Right cardiac atrium (tissue), 5 donors: ENCODE measurements at regions not wholly inside any gene's neighbourhood (a gene's known extent, or its start where the extent isn't known, plus 50 kb on each side); places are given as distances from the start of the nearest gene placed in this dataset.
"Not testable (repeated sequence)": the region's sequence is repeated elsewhere in the genome, so short reads cannot be mapped to it uniquely, and the experiment has no call there.

Source experiments
- ATAC-seq, 2 donors: fragments of 200-7000 bp; cut with Tn5 transposase; one replicate each; pipeline versions ENCODE4 v1.8.0 to v1.9.1; 2020; ENCODE audit warnings: moderate library complexity in 2 of 2, mild to moderate bottlenecking in 1 of 2
- DNase-seq, 3 donors: peaks; one replicate each; pipeline ENCODE4 v3.0.0-alpha.2; 2020
- H3K27ac ChIP-seq: one replicate; pipeline ENCODE4 v1.5.1; 2013; ENCODE audit warnings: mild to moderate bottlenecking, low read length, control low read depth, moderate library complexity
- H3K27me3 ChIP-seq: one replicate; pipeline ENCODE4 v1.6.1; 2013; ENCODE audit not compliant: control insufficient read depth, insufficient read depth
- H3K4me1 ChIP-seq: one replicate; pipeline ENCODE4 v1.6.1; 2013; ENCODE audit warnings: low read length; ENCODE audit not compliant: control insufficient read depth, insufficient read depth
- H3K4me3 ChIP-seq: one replicate; pipeline ENCODE4 v1.5.1; 2013; ENCODE audit warnings: low read length, control low read depth
- H3K9me3 ChIP-seq: one replicate; pipeline ENCODE4 v1.6.1; 2013; ENCODE audit warnings: low read length; ENCODE audit not compliant: control insufficient read depth
- WGBS: extraction: QIAGEN DNeasy Blood & Tissue Kit; methylation state at CpG from one replicate; pipeline ENCODE4 v1.1.7; 2013; 5-methylcytosine and 5-hydroxymethylcytosine counted together
- intact Hi-C, 4 donors: fragments of 100-400 bp; cut with DNase I; formaldehyde crosslinking; loops; one replicate each; pipeline versions ENCODE4 v1.11.0 to v1.14.0; 2022 to 2023
- donor health status: healthy with polysubstance abuse.
- donor health status: DM: no; HTN: yes; CAD: no.
- donor health status: DM: no; HTN: no; CAD: no.
- donor health status: DM: no; HTN: yes; CAD: no; lungs with severe emphysema.
- donor health status: DM: yes; HTN: yes; CAD: no.

DNA sequence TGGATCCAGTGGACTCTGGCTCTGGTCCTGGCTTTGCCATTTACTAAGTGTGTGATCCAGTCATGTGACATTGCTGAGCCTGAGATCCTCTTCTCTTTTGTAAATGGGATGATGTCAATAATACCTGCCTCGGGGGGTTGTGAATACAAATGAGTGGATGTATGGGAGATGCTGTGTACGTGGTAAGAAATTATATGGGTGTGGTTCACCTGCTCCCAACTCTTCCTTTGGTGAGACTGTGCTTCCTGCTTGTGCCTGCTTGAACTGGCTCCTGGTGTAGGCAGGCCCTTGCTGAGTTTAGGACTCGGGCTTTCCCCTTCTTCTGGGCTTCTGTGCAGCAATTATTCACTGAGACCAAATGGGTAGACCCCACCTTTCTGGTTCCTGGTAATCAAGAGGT lies 189.5 kb upstream of the FRMD6 start:
- intact Hi-C loops = no loop called here

GRCh38 chr14:51462706-51463105 lies 189.0 kb upstream of the FRMD6 start:
- Histone ChIP-seq H3K27ac (no peak overlapping the region), H3K4me1 (peaks cover 2% of the 10 kb centered on the region), H3K4me3 (no peak overlapping the region), H3K9me3 (no peaks in the 10 kb centered on the region), H3K27me3 (no peaks in the 10 kb centered on the region)
- intact Hi-C loops = no loop called here
- DNase-seq (no peak), ATAC-seq (no peak)

More for the DNA sequence above, 189.5 kb upstream of the FRMD6 start:
- peaks cover 2% of the 10 kb centered on the region for H3K4me1 ChIP-seq
- H3K27me3 ChIP-seq = no peaks in the 10 kb centered on the region
- no peak overlapping the region for H3K27ac ChIP-seq
- ATAC-seq (no peak), DNase-seq (no peak)
- H3K4me3 ChIP-seq = no peak overlapping the region
- H3K9me3 ChIP-seq = no peaks in the 10 kb centered on the region
- WGBS = 82% methylated on average over 3 of the region's 3 CpGs

- H3K9me3 ChIP-seq = no peaks in the 10 kb centered on the region
- H3K4me1 ChIP-seq = peaks cover 2% of the 10 kb centered on the region
- WGBS = 81% methylated on average over 1 of the region's 1 CpG
- ATAC-seq (no peak), DNase-seq (no peak)
- H3K4me3 ChIP-seq = no peak overlapping the region
- intact Hi-C loops = no loop called here
- H3K27me3 ChIP-seq = no peaks in the 10 kb centered on the region
- H3K27ac ChIP-seq = no peak overlapping the region
Measured at GRCh38 chr14:51463461-51463860, 188.2 kb upstream of the FRMD6 start.

GRCh38 chr14:51464411-51464810 lies 187.3 kb upstream of the FRMD6 start:
- no peak for DNase-seq
- 92% methylated on average over 6 of the region's 6 CpGs for WGBS
- intact Hi-C loops = no loop called here
- no peak overlapping the region for H3K27ac ChIP-seq
- H3K4me3 ChIP-seq = no peak overlapping the region
- ATAC-seq = no peak
- peaks cover 2% of the 10 kb centered on the region for H3K4me1 ChIP-seq
- H3K9me3 ChIP-seq = no peaks in the 10 kb centered on the region
- no peaks in the 10 kb centered on the region for H3K27me3 ChIP-seq

DNA sequence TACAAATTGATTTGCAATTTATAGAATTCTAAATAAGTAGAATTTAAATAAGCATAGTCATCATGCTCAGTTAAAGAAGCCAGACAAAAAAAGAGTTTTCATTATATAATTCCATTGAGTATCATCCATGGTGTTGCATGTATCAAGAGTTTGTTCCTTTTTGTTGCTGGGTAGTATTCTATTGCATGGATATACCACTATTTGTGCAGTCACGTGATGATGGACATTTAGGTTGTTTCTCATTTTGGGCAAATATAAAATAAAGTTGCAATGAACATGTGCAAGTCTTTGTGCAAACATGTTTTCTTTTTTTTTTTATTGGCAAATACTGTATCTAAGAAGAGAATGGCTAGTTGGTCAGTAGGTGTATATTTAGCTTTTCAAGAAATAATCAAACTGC lies 186.2 kb upstream of the FRMD6 start:
- intact Hi-C loops = no loop called here

DNA sequence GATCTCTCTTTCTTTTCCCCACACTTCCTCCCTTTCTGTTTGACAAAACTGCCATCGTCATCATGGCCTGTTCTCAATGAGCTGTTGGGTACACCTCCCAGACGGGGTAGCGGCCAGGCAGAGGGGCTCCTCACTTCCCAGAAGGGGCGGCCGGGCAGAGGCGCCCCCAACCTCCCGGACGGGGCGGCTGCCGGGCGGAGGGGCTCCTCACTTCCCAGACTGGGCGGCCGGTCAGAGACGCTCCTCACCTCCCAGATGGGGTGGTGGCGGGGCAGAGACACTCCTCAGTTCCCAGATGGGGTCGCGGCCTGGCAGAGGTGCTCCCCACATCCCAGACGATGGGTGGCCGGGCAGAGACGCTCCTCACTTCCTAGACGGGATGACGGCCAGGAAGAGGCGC lies 184.3 kb upstream of the FRMD6 start:
- H3K27me3 ChIP-seq, H3K27ac ChIP-seq, intact Hi-C loops, H3K9me3 ChIP-seq, H3K4me1 ChIP-seq, ATAC-seq, H3K4me3 ChIP-seq: not testable (repeated sequence)
- DNase-seq = peak in 2 of 3 donors; percentile 46 to 47
- WGBS = 97% methylated on average over 23 of the region's 23 CpGs

More for the DNA sequence above, 186.2 kb upstream of the FRMD6 start:
- DNase-seq = no peak
- ATAC-seq = no peak
- no peak overlapping the region for H3K27ac ChIP-seq
- no peak overlapping the region for H3K4me3 ChIP-seq
- peaks cover 2% of the 10 kb centered on the region for H3K4me1 ChIP-seq
- 95% methylated on average over 1 of the region's 1 CpG for WGBS
- no peaks in the 10 kb centered on the region for H3K9me3 ChIP-seq
- H3K27me3 ChIP-seq = no peaks in the 10 kb centered on the region

GRCh38 chr14:51468523-51468922 lies 183.2 kb upstream of the FRMD6 start:
- no peak overlapping the region for H3K4me3 ChIP-seq
- no peaks in the 10 kb centered on the region for H3K9me3 ChIP-seq
- WGBS = 64% methylated on average over 3 of the region's 3 CpGs
- no peaks in the 10 kb centered on the region for H3K4me1 ChIP-seq
- ATAC-seq (no peak), DNase-seq (no peak)
- H3K27me3 ChIP-seq = no peaks in the 10 kb centered on the region
- intact Hi-C loops = no loop called here
- H3K27ac ChIP-seq = no peak overlapping the region

- H3K4me1 ChIP-seq = no peaks in the 10 kb centered on the region
- H3K4me3 ChIP-seq = no peak overlapping the region
- ATAC-seq (no peak), DNase-seq (no peak)
- H3K27me3 ChIP-seq = no peaks in the 10 kb centered on the region
- intact Hi-C loops = no loop called here
- H3K27ac ChIP-seq = no peak overlapping the region
- 50% methylated on average over 2 of the region's 2 CpGs for WGBS
- H3K9me3 ChIP-seq = no peaks in the 10 kb centered on the region
Measured at GRCh38 chr14:51472881-51473280, 178.8 kb upstream of the FRMD6 start.

DNA sequence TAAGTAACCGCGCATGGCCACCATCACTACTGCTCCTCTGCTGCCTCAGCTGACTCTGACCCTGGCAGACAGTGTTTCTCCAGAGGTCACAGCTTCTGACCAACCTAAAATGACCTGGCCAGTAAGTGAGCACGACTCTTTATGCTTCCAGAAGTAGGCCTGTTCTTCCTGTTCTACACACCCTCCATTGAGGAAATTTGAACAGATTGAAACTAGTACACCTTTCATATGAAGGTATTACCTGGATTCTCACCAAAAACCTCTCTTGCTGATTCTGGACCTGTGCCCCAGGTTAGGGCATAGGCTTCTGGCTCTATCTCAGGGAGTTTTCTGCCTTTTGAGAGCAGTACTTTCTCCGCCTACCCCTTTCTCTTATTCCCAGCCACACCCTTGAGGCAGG lies 178.4 kb upstream of the FRMD6 start:
- intact Hi-C loops = no loop called here
- no peak for ATAC-seq
- DNase-seq = no peak
- no peaks in the 10 kb centered on the region for H3K27me3 ChIP-seq
- no peak overlapping the region for H3K4me3 ChIP-seq
- 86% methylated on average over 4 of the region's 4 CpGs for WGBS
- H3K9me3 ChIP-seq = no peaks in the 10 kb centered on the region
- H3K27ac ChIP-seq = no peak overlapping the region
- no peaks in the 10 kb centered on the region for H3K4me1 ChIP-seq

- H3K27me3 ChIP-seq = no peaks in the 10 kb centered on the region
- 79% methylated on average over 6 of the region's 6 CpGs for WGBS
- no peaks in the 10 kb centered on the region for H3K4me1 ChIP-seq
- no peak for ATAC-seq
- H3K27ac ChIP-seq = no peak overlapping the region
- no peak for DNase-seq
- intact Hi-C loops = no loop called here
- no peak overlapping the region for H3K4me3 ChIP-seq
- no peaks in the 10 kb centered on the region for H3K9me3 ChIP-seq
Measured at GRCh38 chr14:51473808-51474565, 177.7 kb upstream of the FRMD6 start.

GRCh38 chr14:51474854-51475253 lies 176.9 kb upstream of the FRMD6 start:
- ATAC-seq = no peak
- Histone ChIP-seq H3K27ac (no peak overlapping the region), H3K4me1 (no peaks in the 10 kb centered on the region), H3K27me3 (no peaks in the 10 kb centered on the region), H3K4me3 (no peak overlapping the region), H3K9me3 (no peaks in the 10 kb centered on the region)
- no peak for DNase-seq
- intact Hi-C loops = no loop called here

- DNase-seq (no peak), ATAC-seq (no peak)
- Histone ChIP-seq H3K27ac (no peak overlapping the region), H3K27me3 (no peaks in the 10 kb centered on the region), H3K4me3 (no peak overlapping the region), H3K4me1 (no peaks in the 10 kb centered on the region), H3K9me3 (no peaks in the 10 kb centered on the region)
- intact Hi-C loops = no loop called here
- 71% methylated on average over 4 of the region's 4 CpGs for WGBS
Measured at GRCh38 chr14:51478175-51478621, 173.5 kb upstream of the FRMD6 start.
